NCI-H1048 (cell line): ENCODE measurements at regions not wholly inside any gene's neighbourhood (a gene's known extent, or its start where the extent isn't known, plus 50 kb on each side); places are given as distances from the start of the nearest gene placed in this dataset.
"Not testable (repeated sequence)": the region's sequence is repeated elsewhere in the genome, so short reads cannot be mapped to it uniquely, and the experiment has no call there.

Experiments used
- DNase-seq: peaks from one replicate; lab custom pipeline; 2025; lab: John Stamatoyannopoulos, UW

GRCh38 chr2:8432706-8433336 is 249.0 kb upstream of the ID2 start:
- DNase-seq: no peak

DNA sequence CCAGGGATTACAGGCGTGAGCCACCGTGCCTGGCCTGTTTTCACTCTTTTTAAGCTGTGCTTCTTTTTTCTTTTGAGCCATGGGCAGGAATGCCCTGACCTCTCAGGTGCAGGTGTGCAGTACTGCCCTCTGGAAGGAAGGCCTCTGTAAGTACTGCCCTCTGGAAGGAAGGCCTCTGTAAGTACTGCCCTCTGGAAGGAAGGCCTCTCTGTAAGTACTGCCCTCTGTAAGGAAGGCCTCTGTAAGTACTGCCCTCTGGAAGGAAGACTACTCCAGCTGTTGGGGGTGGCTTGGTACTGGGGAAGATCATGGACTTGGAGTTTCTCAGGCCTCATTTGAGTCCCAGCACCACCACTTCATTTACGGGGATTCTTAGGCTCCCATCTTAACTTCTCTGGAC is 248.5 kb upstream of the ID2 start:
- DNase-seq: no peak

- no peak for DNase-seq
Measured at GRCh38 chr2:8435608-8436007, 246.2 kb upstream of the ID2 start.

- DNase-seq: no peak
Measured at GRCh38 chr2:8436585-8436984, 245.3 kb upstream of the ID2 start.

GRCh38 chr2:8437228-8437948 is 244.5 kb upstream of the ID2 start:
- no peak for DNase-seq

- DNase-seq: no peak
Measured at GRCh38 chr2:8437949-8438400, 243.9 kb upstream of the ID2 start.

DNA sequence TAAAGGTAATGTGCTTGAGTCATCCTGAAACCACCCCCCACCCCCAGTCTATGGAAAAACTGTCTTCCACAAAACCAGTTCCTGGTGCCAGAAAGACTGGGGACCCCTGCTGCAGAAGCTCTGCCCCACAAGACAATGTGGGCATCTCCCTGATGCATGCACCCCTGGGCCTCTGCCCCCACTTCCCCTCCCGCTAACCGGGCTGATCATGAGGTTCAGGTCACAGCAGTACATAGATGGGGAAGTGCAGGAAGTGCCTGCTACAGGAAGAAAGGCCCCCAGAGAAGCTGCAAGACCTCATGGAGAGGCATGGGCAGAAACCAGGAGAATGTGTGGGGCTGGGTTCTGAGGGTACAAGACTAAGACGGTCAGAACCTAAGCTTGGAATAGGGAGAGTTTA is 243.4 kb upstream of the ID2 start:
- no peak for DNase-seq

- no peak for DNase-seq
Measured at GRCh38 chr2:8438996-8439395, 242.9 kb upstream of the ID2 start.

GRCh38 chr2:8440029-8440778 is 241.7 kb upstream of the ID2 start:
- DNase-seq: no peak

DNA sequence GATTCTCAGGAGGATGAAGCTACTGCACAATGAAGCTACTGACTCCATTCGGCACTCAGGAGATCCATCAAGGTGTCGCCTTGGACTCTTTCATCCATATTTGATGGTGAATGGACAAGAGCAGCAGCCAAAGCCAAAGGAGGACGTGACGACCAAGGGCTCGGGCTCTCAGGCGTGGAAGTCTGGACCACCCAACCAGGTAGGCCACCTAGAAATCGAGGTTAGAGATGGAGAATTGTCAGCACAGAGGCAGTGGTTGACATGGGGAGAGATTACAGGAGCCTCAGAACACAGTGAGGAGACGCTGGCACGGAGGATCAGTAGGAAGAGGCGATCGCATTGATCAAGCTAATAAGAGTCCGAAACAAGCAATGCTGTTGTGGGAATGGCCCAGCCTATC is 240.5 kb upstream of the ID2 start:
- DNase-seq: no peak

GRCh38 chr2:8441986-8442385 is 239.9 kb upstream of the ID2 start:
- no peak for DNase-seq

GRCh38 chr2:8442833-8443486 is 238.9 kb upstream of the ID2 start:
- no peak for DNase-seq

GRCh38 chr2:8445580-8445979 is 236.3 kb upstream of the ID2 start:
- DNase-seq: no peak

DNA sequence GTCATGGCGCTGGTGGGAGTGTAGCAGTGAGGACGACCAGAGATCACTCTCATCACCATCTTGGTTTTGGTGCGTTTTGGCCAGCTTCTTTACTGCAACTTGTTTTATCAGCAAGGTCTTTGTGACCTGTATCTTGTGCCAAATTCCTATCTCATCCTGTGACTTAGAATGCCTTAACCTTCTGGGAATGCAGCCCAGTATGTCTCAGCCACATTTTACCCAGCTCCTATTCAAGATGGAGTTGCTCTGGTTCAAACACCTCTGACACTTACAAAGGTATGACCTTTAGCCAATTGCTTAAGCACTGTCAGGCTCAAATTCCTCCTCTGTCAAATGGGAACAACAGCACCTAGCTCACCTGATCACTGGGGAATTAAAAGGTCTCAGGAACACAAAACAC is 235.1 kb upstream of the ID2 start:
- not testable (repeated sequence) for DNase-seq

- DNase-seq: no peak
Measured at GRCh38 chr2:8447610-8448221, 234.1 kb upstream of the ID2 start.

- no peak for DNase-seq
Measured at GRCh38 chr2:8448824-8449556, 232.9 kb upstream of the ID2 start.

DNA sequence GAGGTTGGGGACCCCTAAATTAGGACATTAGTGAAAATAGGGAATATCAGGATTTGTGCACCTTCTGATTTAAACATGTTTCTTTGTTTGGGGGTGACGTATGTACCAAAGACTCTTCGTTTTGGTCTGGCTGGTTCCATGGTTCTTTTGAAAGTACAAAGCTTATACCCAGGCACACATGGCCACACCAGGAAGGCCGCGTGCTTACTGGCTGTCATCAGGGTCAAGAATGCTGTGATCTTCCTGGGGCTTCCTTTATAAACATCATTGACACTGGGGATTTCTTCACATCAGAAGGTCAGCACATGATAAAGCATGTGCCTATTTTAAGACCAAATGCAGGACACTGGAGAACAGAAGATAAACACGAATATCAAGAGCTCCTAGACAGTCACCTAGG is 230.6 kb upstream of the ID2 start:
- DNase-seq: no peak

DNA sequence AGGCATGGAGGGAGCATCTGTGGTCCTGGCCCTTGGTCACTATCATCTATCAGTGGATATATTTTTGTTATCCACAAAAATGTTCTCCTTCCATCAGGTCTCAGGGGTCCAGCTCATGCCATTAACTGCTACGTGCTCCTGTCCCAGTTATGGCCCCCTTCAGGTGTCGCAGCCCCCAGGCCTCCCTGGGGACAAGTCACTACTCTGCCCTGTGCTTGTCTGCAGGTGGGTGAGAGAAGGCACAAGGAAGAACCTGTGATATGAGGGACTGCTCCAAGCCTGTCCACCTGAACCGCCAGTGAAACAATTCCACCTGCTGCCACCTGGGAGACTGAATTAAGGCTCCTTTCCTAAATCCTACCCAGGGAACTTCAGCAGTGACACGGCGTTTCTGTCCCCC is 229.6 kb upstream of the ID2 start:
- no peak for DNase-seq

- no peak for DNase-seq
Measured at GRCh38 chr2:8452979-8453903, 228.6 kb upstream of the ID2 start.

GRCh38 chr2:8453904-8454302 is 228.0 kb upstream of the ID2 start:
- DNase-seq: no peak
